GM12878 (cell line): ENCODE measurements at regions not wholly inside any gene's neighbourhood (a gene's known extent, or its start where the extent isn't known, plus 50 kb on each side); places are given as distances from the start of the nearest gene placed in this dataset.
A peak's percentile ranks its signal among the peaks of the same experiment; 100 is the strongest.

Experiments
- ATAC-seq: fragments of 200-7000 bp; cut with Tn5 transposase; 3 replicates; pipeline ENCODE4 v1.9.1; 2020; ENCODE audit warnings: mild to moderate bottlenecking, moderate library complexity
- BruUV-seq: library from RNA; stranded (reverse); fragments of 400-500 nt; replicated peaks from 2 replicates; lab custom pipeline; 2021; lab: Mats Ljungman, UMichigan
- CTCF ChIA-PET: fragments of 300-600 bp; sonication (Branson Sonifier 250); formaldehyde crosslinking; extraction: SDS; loops from one replicate; lab custom pipeline; 2021; ENCODE audit warnings: inconsistent platforms; lab: Yijun Ruan, JAX
- POLR2A ChIA-PET: fragments of 350-600 bp; formaldehyde crosslinking; extraction: SDS; loops from one replicate; lab custom pipeline; 2021; ENCODE audit warnings: inconsistent platforms; lab: Charles Lee
- RAD21 ChIA-PET: fragments of 300-600 bp; sonication (Branson Sonifier 250); formaldehyde crosslinking; loops from one replicate; lab custom pipeline; 2023; ENCODE audit warnings: antibody characterized with exemption; ENCODE audit not compliant: unreplicated experiment; lab: Charles Lee
- SMC1A ChIA-PET: fragments of 300-600 bp; sonication (Branson Sonifier 250); formaldehyde crosslinking; loops from one replicate; lab custom pipeline; 2023; ENCODE audit not compliant: unreplicated experiment, uncharacterized antibody; lab: Charles Lee
- DNase-seq: peaks from one replicate; pipeline ENCODE4 v3.0.0-alpha.2; 2011; ENCODE audit warnings: low read depth, low spot score
- FAIRE-seq: peaks from 3 replicates; lab custom pipeline; 2011; peaks lifted over from hg19 to GRCh38; lab: Jason Lieb, UNC
- H2AFZ ChIP-seq: 2 replicates; pipeline ENCODE4 v1.6.0; 2011; ENCODE audit warnings: low read depth, low read length, control low read depth; ENCODE audit not compliant: control insufficient read depth
- H3K27ac ChIP-seq: 2 replicates; pipeline ENCODE4 v1.5.1; 2011; ENCODE audit warnings: control low read depth; ENCODE audit not compliant: control insufficient read depth, insufficient read depth
- H3K27me3 ChIP-seq, 2 experiments: replicated peaks in 1 of 2; 2 replicates each; pipeline versions ENCODE4 v1.6.0 to v1.6.1; 2011; ENCODE audit warnings: low read length in 1 of 2; ENCODE audit not compliant: control insufficient read depth in 2 of 2, insufficient read depth in 2 of 2
- H3K36me3 ChIP-seq, 2 experiments: 2 replicates each; pipeline ENCODE4 v1.5.1; 2011; ENCODE audit warnings: low read length in 1 of 2; ENCODE audit not compliant: control insufficient read depth in 2 of 2, insufficient read depth in 2 of 2
- H3K4me1 ChIP-seq: 2 replicates; pipeline ENCODE4 v1.6.1; 2011; ENCODE audit warnings: mild to moderate bottlenecking, low read length, moderate library complexity, mixed read lengths; ENCODE audit not compliant: control insufficient read depth, insufficient read depth
- H3K4me2 ChIP-seq: 2 replicates; pipeline ENCODE4 v1.6.0; 2011; ENCODE audit warnings: control low read depth; ENCODE audit not compliant: control insufficient read depth, insufficient read depth
- H3K4me3 ChIP-seq: fragments of 200-600 bp; sonication (generic); 2 replicates; pipeline ENCODE4 v1.5.1; 2016
- H3K79me2 ChIP-seq: 2 replicates; pipeline ENCODE4 v1.6.0; 2011; ENCODE audit warnings: low read length; ENCODE audit not compliant: control insufficient read depth, insufficient read depth
- H3K9ac ChIP-seq: 2 replicates; pipeline ENCODE4 v1.8.0; 2011; ENCODE audit warnings: low read length, control low read depth, mixed read lengths; ENCODE audit not compliant: control insufficient read depth, insufficient read depth
- H3K9me3 ChIP-seq: replicated peaks from 3 replicates; pipeline ENCODE4 v1.5.1; 2011; ENCODE audit warnings: mild to moderate bottlenecking, low read length; ENCODE audit not compliant: control insufficient read depth, insufficient read depth
- H4K20me1 ChIP-seq: 2 replicates; pipeline ENCODE4 v1.6.0; 2011; ENCODE audit not compliant: control insufficient read depth, insufficient read depth
- CHD2 ChIP-seq: IDR thresholded peaks from 2 replicates; pipeline ENCODE4 v1.6.1; 2011; ENCODE audit warnings: low read depth, low read length, improper control_type of control experiment, borderline replicate concordance
- DPF2 ChIP-seq: fragments of 450-650 bp; IDR thresholded peaks from 2 replicates; pipeline ENCODE4 v1.6.1; 2017; ENCODE audit warnings: mild to moderate bottlenecking
- MEF2A ChIP-seq: IDR thresholded peaks from 2 replicates; pipeline ENCODE4 v1.6.1; 2011; ENCODE audit warnings: low read depth, mild to moderate bottlenecking, low read length, moderate library complexity; ENCODE audit not compliant: insufficient read depth
- MEF2B ChIP-seq: fragments of 450-650 bp; IDR thresholded peaks from 2 replicates; pipeline ENCODE4 v1.6.1; 2018; ENCODE audit warnings: mild to moderate bottlenecking, moderate library complexity; ENCODE audit not compliant: partially characterized antibody, poor library complexity, severe bottlenecking
- MTA2 ChIP-seq: fragments of 450-650 bp; IDR thresholded peaks from 2 replicates; pipeline ENCODE4 v1.6.1; 2016; ENCODE audit warnings: low read depth, mild to moderate bottlenecking, moderate library complexity
- RUNX3 ChIP-seq: IDR thresholded peaks from 2 replicates; pipeline ENCODE4 v1.6.1; 2012; ENCODE audit warnings: low read length, inconsistent platforms
- SPI1 ChIP-seq: IDR thresholded peaks from 2 replicates; pipeline ENCODE4 v1.6.1; 2011; ENCODE audit warnings: low read depth, mild to moderate bottlenecking, low read length, moderate library complexity, borderline replicate concordance; ENCODE audit not compliant: insufficient read depth
- WGBS: methylation state at CpG from one replicate; pipeline ENCODE4 v1.1.6; 2016; ENCODE audit warnings: low lambda C conversion rate; ENCODE audit not compliant: insufficient replicate concordance, insufficient coverage; ENCODE audit errors: missing lambda C conversion rate; 5-methylcytosine and 5-hydroxymethylcytosine counted together
- in situ Hi-C: fragments of 300-500 bp; cut with MboI; formaldehyde crosslinking; loops from 9 replicates; pipeline ENCODE4 v1.14.3; 2018; ENCODE audit warnings: mixed read lengths
- intact Hi-C: fragments of 100-400 bp; cut with micrococcal nuclease; formaldehyde crosslinking; loops from one replicate; pipeline ENCODE4 v1.14.2; 2022; ENCODE audit not compliant: unreplicated experiment
- TF ChIP-seq, protein P1 (sequence below): fragments of 450-650 bp; IDR thresholded peaks from 2 replicates; pipeline ENCODE4 v1.6.1; 2017; ENCODE audit warnings: mild to moderate bottlenecking, moderate library complexity
- TF ChIP-seq, protein P2 (sequence below): IDR thresholded peaks from 2 replicates; pipeline ENCODE4 v1.6.1; 2011; ENCODE audit warnings: borderline replicate concordance, low read depth, mild to moderate bottlenecking, moderate library complexity, low read length; ENCODE audit not compliant: insufficient read depth, poor library complexity, severe bottlenecking

DNA sequence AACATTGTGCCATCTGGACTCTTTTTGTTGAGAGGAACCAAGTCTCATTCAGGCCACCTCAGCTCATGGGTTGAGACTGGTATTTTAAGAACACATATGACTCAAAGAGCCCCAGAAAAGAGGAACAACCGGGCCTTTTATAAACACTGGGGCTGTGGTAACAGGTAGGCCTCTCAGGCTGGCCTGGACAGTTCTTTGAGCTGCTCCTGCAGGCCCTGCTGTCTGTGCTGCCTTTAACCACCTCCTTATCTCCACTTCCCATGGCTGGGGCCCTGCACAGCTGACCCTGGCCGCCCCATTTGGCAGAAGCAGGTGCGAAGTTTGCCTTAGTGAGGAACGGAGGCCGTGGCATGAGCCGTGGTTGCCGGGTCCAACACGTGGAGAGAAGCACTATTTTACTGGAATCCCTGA is 163.3 kb downstream of the RHOU start:
- Histone ChIP-seq H2AFZ (no peak overlapping the region), H3K27ac (no peak overlapping the region), H3K9me3 (no peaks in the 10 kb centered on the region; the same call in 2 of the 3 replicates), H3K4me2 (peak overlapping the region; percentile 9), H3K27me3 (no peaks in the 10 kb centered on the region; a peak in 2 of 4 replicates), H3K4me1 (no peaks in the 10 kb centered on the region), H3K36me3 (no peaks in the 10 kb centered on the region), H4K20me1 (no peaks in the 10 kb centered on the region), H3K79me2 (no peaks in the 10 kb centered on the region)
- intact Hi-C loops = no loop called here
- peak; percentile 81 for FAIRE-seq
- RAD21 ChIA-PET = interaction anchor here (0.9 to 1.7 kb wide), 2 partner anchors 64 to 329 kb away, joined by 3 to 7 read pairs; no protein-coding TSS in a partner anchor
- BruUV-seq = no TSS peak
- POLR2A ChIA-PET = no interaction called here
- in situ Hi-C loops = no loop called here
- TF ChIP-seq MEF2B = peak; percentile 50
- no peak for TF ChIP-seq CHD2
- TF ChIP-seq MEF2A = 0 out of 2 replicates have a peak, but pooled peaks have one; percentile 33
- peak; percentile 65; the same call in 1 of the 2 replicates for TF ChIP-seq SPI1
- TF ChIP-seq MTA2 = 0 out of 2 replicates have a peak, but pooled peaks have one; percentile 14
- TF ChIP-seq, protein P1, sequence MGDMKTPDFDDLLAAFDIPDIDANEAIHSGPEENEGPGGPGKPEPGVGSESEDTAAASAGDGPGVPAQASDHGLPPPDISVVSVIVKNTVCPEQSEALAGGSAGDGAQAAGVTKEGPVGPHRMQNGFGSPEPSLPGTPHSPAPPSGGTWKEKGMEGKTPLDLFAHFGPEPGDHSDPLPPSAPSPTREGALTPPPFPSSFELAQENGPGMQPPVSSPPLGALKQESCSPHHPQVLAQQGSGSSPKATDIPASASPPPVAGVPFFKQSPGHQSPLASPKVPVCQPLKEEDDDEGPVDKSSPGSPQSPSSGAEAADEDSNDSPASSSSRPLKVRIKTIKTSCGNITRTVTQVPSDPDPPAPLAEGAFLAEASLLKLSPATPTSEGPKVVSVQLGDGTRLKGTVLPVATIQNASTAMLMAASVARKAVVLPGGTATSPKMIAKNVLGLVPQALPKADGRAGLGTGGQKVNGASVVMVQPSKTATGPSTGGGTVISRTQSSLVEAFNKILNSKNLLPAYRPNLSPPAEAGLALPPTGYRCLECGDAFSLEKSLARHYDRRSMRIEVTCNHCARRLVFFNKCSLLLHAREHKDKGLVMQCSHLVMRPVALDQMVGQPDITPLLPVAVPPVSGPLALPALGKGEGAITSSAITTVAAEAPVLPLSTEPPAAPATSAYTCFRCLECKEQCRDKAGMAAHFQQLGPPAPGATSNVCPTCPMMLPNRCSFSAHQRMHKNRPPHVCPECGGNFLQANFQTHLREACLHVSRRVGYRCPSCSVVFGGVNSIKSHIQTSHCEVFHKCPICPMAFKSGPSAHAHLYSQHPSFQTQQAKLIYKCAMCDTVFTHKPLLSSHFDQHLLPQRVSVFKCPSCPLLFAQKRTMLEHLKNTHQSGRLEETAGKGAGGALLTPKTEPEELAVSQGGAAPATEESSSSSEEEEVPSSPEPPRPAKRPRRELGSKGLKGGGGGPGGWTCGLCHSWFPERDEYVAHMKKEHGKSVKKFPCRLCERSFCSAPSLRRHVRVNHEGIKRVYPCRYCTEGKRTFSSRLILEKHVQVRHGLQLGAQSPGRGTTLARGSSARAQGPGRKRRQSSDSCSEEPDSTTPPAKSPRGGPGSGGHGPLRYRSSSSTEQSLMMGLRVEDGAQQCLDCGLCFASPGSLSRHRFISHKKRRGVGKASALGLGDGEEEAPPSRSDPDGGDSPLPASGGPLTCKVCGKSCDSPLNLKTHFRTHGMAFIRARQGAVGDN = peak; percentile 57; the same call in 1 of the 2 replicates
- TF ChIP-seq RUNX3 = peak; percentile 30; the same call in 1 of the 2 replicates
- TF ChIP-seq, protein P2, sequence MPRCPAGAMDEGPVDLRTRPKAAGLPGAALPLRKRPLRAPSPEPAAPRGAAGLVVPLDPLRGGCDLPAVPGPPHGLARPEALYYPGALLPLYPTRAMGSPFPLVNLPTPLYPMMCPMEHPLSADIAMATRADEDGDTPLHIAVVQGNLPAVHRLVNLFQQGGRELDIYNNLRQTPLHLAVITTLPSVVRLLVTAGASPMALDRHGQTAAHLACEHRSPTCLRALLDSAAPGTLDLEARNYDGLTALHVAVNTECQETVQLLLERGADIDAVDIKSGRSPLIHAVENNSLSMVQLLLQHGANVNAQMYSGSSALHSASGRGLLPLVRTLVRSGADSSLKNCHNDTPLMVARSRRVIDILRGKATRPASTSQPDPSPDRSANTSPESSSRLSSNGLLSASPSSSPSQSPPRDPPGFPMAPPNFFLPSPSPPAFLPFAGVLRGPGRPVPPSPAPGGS = no peak
- TF ChIP-seq DPF2 = peak; percentile 51
- TF ChIP-seq, all 136 proteins: peak for 7
- no peak overlapping the region for H3K9ac ChIP-seq
- ATAC-seq (peak; percentile 97), DNase-seq (no peak)
- H3K4me3 ChIP-seq = no peak overlapping the region
- CTCF ChIA-PET = no interaction called here
- 21% methylated on average over 8 of the region's 8 CpGs for WGBS
- SMC1A ChIA-PET = interaction anchor here (0.7 to 1.3 kb wide), 2 partner anchors 49 to 104 kb away, joined by 3 to 4 read pairs; no protein-coding TSS in a partner anchor
